ENCODE measurements at regions not wholly inside any gene's neighbourhood (a gene's known extent, or its start where the extent isn't known, plus 50 kb on each side); places are given as distances from the start of the nearest gene placed in this dataset.

- TF ChIP-seq CTCF (IDR thresholded peaks at IDR 0.05; ENCODE audit: low read length) (no peak), EZH2 (IDR thresholded peaks at IDR 0.05; ENCODE audit: borderline replicate concordance, low read length) (no peak)
Measured at GRCh38 chr6:78598966-78599365, 268.4 kb upstream of the IRAK1BP1 start.

Measured in OCI-LY1 (cell line).